LNCaP clone FGC (cell line): ENCODE measurements at regions not wholly inside any gene's neighbourhood (a gene's known extent, or its start where the extent isn't known, plus 50 kb on each side); places are given as distances from the start of the nearest gene placed in this dataset.

Experiments
- DNase-seq: peaks from one replicate; pipeline ENCODE4 v3.0.0-alpha.2; 2011; ENCODE audit warnings: low read depth
- H3K4me3 ChIP-seq: 2 replicates; pipeline ENCODE4 v1.5.1; 2011; ENCODE audit warnings: mild to moderate bottlenecking, low read depth, low read length, control low read depth
- TF ChIP-seq, protein P1 (sequence below): IDR thresholded peaks from 2 replicates; pipeline ENCODE4 v1.5.1; 2012; ENCODE audit warnings: mild to moderate bottlenecking; ENCODE audit not compliant: control insufficient read depth, insufficient read depth; ENCODE audit errors: extremely low read depth

DNA sequence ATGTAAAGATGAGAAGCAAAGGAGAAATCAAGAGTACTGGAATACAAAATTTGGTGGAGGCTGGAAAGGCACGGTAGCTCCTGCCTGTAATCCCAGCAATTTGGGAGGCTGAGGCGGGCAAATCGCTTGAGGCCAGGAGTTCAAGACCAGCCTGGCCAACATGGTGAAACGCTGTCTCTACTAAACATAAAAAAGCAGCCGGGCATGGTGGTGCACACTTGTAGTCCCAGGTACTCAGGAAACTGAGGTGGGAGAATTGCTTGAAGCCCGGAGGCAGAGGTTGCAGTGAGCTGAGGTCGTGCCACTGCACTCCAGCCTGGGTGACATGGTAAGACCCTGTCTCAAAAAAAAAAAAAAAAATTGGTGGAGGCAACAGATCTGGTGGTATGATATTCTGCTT lies 1086.0 kb downstream of the NLGN4X start:
- TF ChIP-seq, protein P1, sequence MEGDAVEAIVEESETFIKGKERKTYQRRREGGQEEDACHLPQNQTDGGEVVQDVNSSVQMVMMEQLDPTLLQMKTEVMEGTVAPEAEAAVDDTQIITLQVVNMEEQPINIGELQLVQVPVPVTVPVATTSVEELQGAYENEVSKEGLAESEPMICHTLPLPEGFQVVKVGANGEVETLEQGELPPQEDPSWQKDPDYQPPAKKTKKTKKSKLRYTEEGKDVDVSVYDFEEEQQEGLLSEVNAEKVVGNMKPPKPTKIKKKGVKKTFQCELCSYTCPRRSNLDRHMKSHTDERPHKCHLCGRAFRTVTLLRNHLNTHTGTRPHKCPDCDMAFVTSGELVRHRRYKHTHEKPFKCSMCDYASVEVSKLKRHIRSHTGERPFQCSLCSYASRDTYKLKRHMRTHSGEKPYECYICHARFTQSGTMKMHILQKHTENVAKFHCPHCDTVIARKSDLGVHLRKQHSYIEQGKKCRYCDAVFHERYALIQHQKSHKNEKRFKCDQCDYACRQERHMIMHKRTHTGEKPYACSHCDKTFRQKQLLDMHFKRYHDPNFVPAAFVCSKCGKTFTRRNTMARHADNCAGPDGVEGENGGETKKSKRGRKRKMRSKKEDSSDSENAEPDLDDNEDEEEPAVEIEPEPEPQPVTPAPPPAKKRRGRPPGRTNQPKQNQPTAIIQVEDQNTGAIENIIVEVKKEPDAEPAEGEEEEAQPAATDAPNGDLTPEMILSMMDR: no peak
- no peak for DNase-seq
- H3K4me3 ChIP-seq: no peak overlapping the region

DNA sequence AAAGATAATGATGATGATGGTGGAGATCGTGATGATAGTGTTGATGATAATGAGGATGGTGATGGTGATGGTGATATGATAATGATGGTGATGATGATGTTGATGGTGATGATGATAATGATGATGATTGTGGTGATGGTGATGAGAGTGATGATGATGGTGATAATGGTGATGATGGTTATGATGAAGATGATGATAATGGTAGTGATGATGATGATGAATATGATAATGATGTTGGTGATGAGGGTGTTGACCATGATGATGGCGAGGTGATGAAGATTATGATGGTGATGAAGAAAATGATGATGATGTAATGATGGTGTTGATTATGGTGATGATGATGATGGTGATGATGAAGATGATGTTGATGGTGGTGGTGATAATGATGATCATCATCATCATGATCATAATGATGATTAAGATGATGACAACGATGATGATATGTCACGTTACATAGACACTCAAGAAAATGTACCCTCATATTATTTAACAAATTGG lies 1106.4 kb downstream of the NLGN4X start:
- TF ChIP-seq, protein P1: no peak
- no peak for DNase-seq
- H3K4me3 ChIP-seq: no peak overlapping the region

DNA sequence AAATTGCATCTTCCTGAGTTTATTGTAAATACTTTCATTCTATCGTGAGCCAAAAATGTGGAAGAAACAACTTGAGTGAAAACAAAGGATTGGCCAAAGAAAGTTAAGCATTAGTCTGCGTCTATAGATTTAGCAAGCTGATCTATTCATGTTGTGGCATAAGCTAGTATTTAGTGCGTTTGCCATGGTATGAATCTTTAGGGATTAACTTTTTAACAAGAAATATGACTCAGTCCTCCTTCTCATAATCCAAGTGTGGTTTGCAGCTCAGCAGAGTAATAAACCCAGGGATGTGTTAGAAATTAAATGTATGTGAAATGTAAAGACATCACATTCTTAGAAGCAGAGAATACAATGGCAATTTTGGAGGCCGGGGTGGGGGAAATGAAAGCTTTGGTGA lies 1110.9 kb downstream of the NLGN4X start:
- no peak for DNase-seq
- H3K4me3 ChIP-seq: no peak overlapping the region
- TF ChIP-seq, protein P1: no peak

DNA sequence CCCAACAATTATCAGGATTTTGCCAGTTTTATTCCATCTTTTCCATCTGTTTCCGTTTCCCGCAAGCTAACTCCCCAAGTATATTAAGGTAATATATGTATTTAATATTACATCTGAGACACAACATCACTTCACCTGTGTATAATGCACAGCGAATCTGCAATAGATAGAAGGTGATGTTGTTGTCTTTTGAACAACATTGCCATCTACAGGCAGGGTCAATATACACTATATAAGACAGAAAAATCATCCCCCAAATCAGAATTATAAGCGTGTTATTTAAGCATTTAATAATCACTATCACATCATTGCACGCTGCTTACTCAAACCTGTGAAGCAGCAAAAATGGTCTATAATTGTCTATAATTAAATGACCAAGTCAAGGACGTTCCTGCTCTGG lies 1115.5 kb downstream of the NLGN4X start:
- H3K4me3 ChIP-seq: no peak overlapping the region
- no peak for DNase-seq
- TF ChIP-seq, protein P1: peak; percentile 21; the same call in 1 of the 2 replicates

DNA sequence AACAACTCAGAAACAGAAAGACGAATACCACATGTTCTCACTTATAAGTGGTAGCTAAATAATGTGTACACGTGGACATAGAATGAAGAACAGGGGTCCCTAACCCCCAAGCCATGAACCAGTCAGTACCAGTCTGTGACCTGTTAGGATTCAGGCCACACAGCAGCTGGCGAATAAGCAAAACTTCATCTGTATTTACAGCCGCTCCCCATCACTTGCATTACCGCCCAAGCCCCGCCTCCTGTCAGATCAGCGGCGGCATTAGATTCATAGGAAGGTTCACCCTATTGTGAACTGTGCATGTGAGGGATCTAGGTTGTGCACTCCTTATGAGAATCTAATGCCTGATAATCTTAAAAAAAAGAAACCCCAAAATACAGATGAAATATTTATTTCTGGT lies 1128.7 kb downstream of the NLGN4X start:
- no peak for DNase-seq
- no peak overlapping the region for H3K4me3 ChIP-seq
- TF ChIP-seq, protein P1: no peak

DNA sequence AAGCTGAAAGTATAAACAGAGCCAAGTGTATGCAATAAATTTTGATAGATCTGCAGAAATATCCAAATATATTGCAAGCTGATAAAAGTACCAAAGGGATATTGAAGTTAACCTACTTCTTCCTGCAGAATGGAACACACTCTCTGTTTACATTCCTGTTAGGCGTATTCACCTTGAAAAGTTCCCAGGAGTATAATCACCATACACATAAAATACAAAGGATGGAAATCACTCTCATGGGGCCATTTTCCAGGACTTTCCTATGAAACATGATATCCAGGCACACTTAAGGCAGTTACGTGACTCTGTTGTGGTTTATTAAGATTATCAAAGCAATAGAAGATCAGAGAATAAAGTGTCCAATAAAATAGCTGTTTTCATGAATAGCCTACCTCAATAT lies 1142.3 kb downstream of the NLGN4X start:
- DNase-seq: no peak
- TF ChIP-seq, protein P1: no peak
- H3K4me3 ChIP-seq: no peak overlapping the region

DNA sequence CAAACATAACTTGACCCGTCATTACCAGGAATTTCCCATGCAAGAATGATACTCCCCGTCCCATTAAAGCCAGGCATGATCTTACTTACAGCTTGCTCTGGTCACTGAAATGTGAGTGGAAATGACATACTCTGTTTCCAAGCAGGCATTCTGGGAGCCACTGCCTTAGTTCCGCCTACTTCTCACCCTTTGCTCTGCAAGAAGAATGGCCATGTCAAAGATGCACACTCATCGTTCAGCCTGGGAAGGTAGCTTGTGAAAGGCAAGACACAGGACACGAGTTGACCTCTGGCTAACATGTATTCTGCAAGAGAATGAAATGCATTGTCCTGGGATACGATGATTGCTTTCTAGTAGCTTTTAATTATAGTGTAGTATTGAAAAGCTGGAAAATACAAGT lies 1144.4 kb downstream of the NLGN4X start:
- DNase-seq: no peak
- no peak overlapping the region for H3K4me3 ChIP-seq
- TF ChIP-seq, protein P1: no peak
